Heart left ventricle (tissue), 13 donors: ENCODE measurements at regions not wholly inside any gene's neighbourhood (a gene's known extent, or its start where the extent isn't known, plus 50 kb on each side); places are given as distances from the start of the nearest gene placed in this dataset.

Source experiments
- CTCF ChIP-seq, 12 donors: fragments of 200-600 bp; sonication (generic) in 4 of 12; IDR thresholded peaks; one replicate each; pipeline versions ENCODE4 v1.5.0 to v1.8.0; 2018 to 2022; ENCODE audit warnings: antibody characterized with exemption in 12 of 12, mild to moderate bottlenecking in 5 of 12
- POLR2A ChIP-seq, 2 donors: fragments of 450-650 bp; IDR thresholded peaks; one replicate each; pipeline ENCODE4 v1.6.1; 2017; ENCODE audit warnings: antibody characterized with exemption in 2 of 2, mild to moderate bottlenecking in 2 of 2, moderate library complexity in 2 of 2
- donor health status: ischemic (EF 13 %, LVEDD 7.1; RV severe dilation, severe dysfunction).
- donor health status: DM: no; HTN: yes; CAD: no.
- donor health status: DM: no; HTN: no; CAD: no.
- donor health status: ischemic (EF 25% LVEDD 6.9; RV normal size, moderate dysfunction).
- donor health status: ischemic (EF 25% LVEDD 5.7; RV mildly dilated, moderate dysfunction).
- donor health status: ischemic (EF 35%, LVEDD 5.7; RV mildly dilated, moderate dysfunction).
- donor health status: nonischemic (EF 11% LVEDD 7.7; RV severe dilation, severe dysfunction).
- donor health status: DM: yes; HTN: yes; CAD: no.
- donor health status: PGD.
- donor health status: ischemic (EF 29% LVEDD 5.4; RV normal size, mild dysfunction).
- donor health status: nonischemic (EF 23%, LVEDD 6.1; RV moderate dilation, normal function).

- no peak for TF ChIP-seq CTCF (IDR thresholded peaks at IDR 0.05)
- TF ChIP-seq POLR2A (IDR thresholded peaks at IDR 0.05), result no peak
Observed at GRCh38 chr12:78419513-78419912, 445.1 kb upstream of the SYT1 start.
